ENCODE measurements at regions not wholly inside any gene's neighbourhood (a gene's known extent, or its start where the extent isn't known, plus 50 kb on each side); places are given as distances from the start of the nearest gene placed in this dataset.

DNA sequence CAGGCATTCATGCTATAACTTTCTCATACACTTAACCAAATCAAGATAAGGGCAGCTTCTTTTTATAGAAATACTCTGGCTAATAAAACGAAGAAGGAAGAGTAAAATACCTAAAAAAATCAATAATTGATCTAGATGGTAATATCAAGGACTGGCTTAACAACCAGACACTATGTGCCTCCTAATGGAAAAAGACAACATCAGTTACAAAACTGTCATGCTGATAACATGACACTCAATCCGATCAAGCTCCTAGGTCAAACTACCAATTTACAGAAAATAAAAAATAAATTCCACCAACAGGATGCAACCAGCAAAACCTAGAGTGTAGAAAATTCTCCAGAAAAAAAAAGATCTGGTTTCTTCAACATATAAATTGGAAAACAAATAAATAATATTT lies 634.6 kb downstream of the IGSF11 start:
- TF ChIP-seq POLR2AphosphoS5 (IDR thresholded peaks at IDR 0.05; ENCODE audit: low read depth, low read length) (no peak), MAFK (IDR thresholded peaks at IDR 0.05; ENCODE audit: low read depth, low read length) (no peak), JUN (IDR thresholded peaks at IDR 0.05; ENCODE audit: low read depth, low read length) (no peak), POLR2A (IDR thresholded peaks at IDR 0.05; ENCODE audit: control extremely low read depth in 1 of 2, low read depth in 2 of 2, low read length in 2 of 2) (no peak), SP1 (IDR thresholded peaks at IDR 0.05; ENCODE audit: low read depth, low read length) (no peak)
- TF ChIP-seq, protein P1, sequence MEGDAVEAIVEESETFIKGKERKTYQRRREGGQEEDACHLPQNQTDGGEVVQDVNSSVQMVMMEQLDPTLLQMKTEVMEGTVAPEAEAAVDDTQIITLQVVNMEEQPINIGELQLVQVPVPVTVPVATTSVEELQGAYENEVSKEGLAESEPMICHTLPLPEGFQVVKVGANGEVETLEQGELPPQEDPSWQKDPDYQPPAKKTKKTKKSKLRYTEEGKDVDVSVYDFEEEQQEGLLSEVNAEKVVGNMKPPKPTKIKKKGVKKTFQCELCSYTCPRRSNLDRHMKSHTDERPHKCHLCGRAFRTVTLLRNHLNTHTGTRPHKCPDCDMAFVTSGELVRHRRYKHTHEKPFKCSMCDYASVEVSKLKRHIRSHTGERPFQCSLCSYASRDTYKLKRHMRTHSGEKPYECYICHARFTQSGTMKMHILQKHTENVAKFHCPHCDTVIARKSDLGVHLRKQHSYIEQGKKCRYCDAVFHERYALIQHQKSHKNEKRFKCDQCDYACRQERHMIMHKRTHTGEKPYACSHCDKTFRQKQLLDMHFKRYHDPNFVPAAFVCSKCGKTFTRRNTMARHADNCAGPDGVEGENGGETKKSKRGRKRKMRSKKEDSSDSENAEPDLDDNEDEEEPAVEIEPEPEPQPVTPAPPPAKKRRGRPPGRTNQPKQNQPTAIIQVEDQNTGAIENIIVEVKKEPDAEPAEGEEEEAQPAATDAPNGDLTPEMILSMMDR (IDR thresholded peaks at IDR 0.05; ENCODE audit: control extremely low read depth in 1 of 3, insufficient read depth in 1 of 3, low read depth in 1 of 3, low read length in 3 of 3): no peak
